NB4 (cell line): ENCODE measurements at regions not wholly inside any gene's neighbourhood (a gene's known extent, or its start where the extent isn't known, plus 50 kb on each side); places are given as distances from the start of the nearest gene placed in this dataset.

ENCODE experiments used
- DNase-seq: peaks from one replicate; pipeline ENCODE4 v3.0.0; 2010; ENCODE audit warnings: low read depth
- H3K4me3 ChIP-seq: one replicate; pipeline ENCODE4 v1.5.1; 2011; ENCODE audit warnings: mild to moderate bottlenecking, low read depth, low read length, moderate library complexity
- CTCF ChIP-seq: IDR thresholded peaks from one replicate; pipeline ENCODE4 v1.5.1; 2012; ENCODE audit warnings: low read depth, low read length
- MAX ChIP-seq: IDR thresholded peaks from 2 replicates; pipeline ENCODE4 v1.6.1; 2011; ENCODE audit warnings: low read depth, low read length
- MYC ChIP-seq: IDR thresholded peaks from 2 replicates; pipeline ENCODE4 v1.6.1; 2011; ENCODE audit warnings: low read depth, low read length
- POLR2A ChIP-seq: IDR thresholded peaks from 2 replicates; pipeline ENCODE4 v1.6.1; 2011; ENCODE audit warnings: mild to moderate bottlenecking; ENCODE audit not compliant: insufficient read length; ENCODE audit errors: extremely low read depth

GRCh38 chr1:73411479-73411878 lies 786.5 kb downstream of the LRRIQ3 start:
- no peak overlapping the region for H3K4me3 ChIP-seq
- no peak for DNase-seq

GRCh38 chr1:73401666-73402065 lies 796.3 kb downstream of the LRRIQ3 start:
- DNase-seq = peak; percentile 1
- no peak for TF ChIP-seq CTCF
- TF ChIP-seq MAX = no peak
- TF ChIP-seq POLR2A = no peak
- TF ChIP-seq MYC = no peak
- H3K4me3 ChIP-seq = no peak overlapping the region

More at GRCh38 chr1:73411479-73411878, 786.5 kb downstream of the LRRIQ3 start:
- TF ChIP-seq MAX (no peak), CTCF (no peak), MYC (no peak), POLR2A (no peak)

GRCh38 chr1:73382966-73383365 lies 815.0 kb downstream of the LRRIQ3 start:
- TF ChIP-seq CTCF = no peak
- no peak for TF ChIP-seq MYC
- no peak for TF ChIP-seq POLR2A
- TF ChIP-seq MAX = no peak
- no peak overlapping the region for H3K4me3 ChIP-seq
- no peak for DNase-seq

- H3K4me3 ChIP-seq = no peak overlapping the region
Observed at GRCh38 chr1:73366734-73367413, 831.1 kb downstream of the LRRIQ3 start.

GRCh38 chr1:73359001-73359400 lies 839.0 kb downstream of the LRRIQ3 start:
- no peak overlapping the region for H3K4me3 ChIP-seq
- no peak for TF ChIP-seq MAX
- no peak for TF ChIP-seq CTCF
- TF ChIP-seq POLR2A = no peak
- TF ChIP-seq MYC = no peak
- no peak for DNase-seq

More at GRCh38 chr1:73366734-73367413, 831.1 kb downstream of the LRRIQ3 start:
- no peak for TF ChIP-seq CTCF
- TF ChIP-seq POLR2A = no peak
- TF ChIP-seq MAX = no peak
- TF ChIP-seq MYC = no peak
- no peak for DNase-seq
